H1 (cell line): ENCODE measurements at regions not wholly inside any gene's neighbourhood (a gene's known extent, or its start where the extent isn't known, plus 50 kb on each side); places are given as distances from the start of the nearest gene placed in this dataset.

ENCODE experiments used
- CTCF ChIA-PET: fragments of 300-600 bp; sonication (Branson Sonifier 250); formaldehyde crosslinking; loops from one replicate; lab custom pipeline; 2021; ENCODE audit not compliant: partially characterized antibody; lab: Charles Lee
- POLR2A ChIA-PET: fragments of 300-600 bp; sonication (Branson Sonifier 250); formaldehyde crosslinking; loops from one replicate; lab custom pipeline; 2021; ENCODE audit warnings: inconsistent platforms; ENCODE audit not compliant: partially characterized antibody; lab: Charles Lee
- DNase-seq, 2 experiments: peaks; one replicate each; pipeline versions ENCODE4 v3.0.0 to v3.0.0-alpha.2; 2010 to 2022; ENCODE audit warnings: low spot score in 2 of 2, low read depth in 1 of 2, mixed read lengths in 1 of 2
- FAIRE-seq: peaks from 2 replicates; lab custom pipeline; 2011; peaks lifted over from hg19 to GRCh38; lab: Jason Lieb, UNC
- H2AFZ ChIP-seq: 2 replicates; pipeline ENCODE4 v1.8.1; 2012; ENCODE audit warnings: low read length, inconsistent platforms
- H2AK5ac ChIP-seq: 2 replicates; pipeline ENCODE4 v1.6.1; 2013; ENCODE audit warnings: low read depth, low read length
- H2BK120ac ChIP-seq: replicated peaks from 2 replicates; pipeline ENCODE3; 2013; ENCODE audit warnings: low read depth, low read length, inconsistent platforms
- H2BK12ac ChIP-seq: 2 replicates; pipeline ENCODE4 v1.6.1; 2013; ENCODE audit warnings: low read depth, low read length
- H2BK15ac ChIP-seq: 2 replicates; pipeline ENCODE4 v1.6.1; 2013; ENCODE audit warnings: low read length
- H2BK20ac ChIP-seq: 2 replicates; pipeline ENCODE4 v1.6.1; 2013; ENCODE audit warnings: low read length
- H2BK5ac ChIP-seq: 2 replicates; pipeline ENCODE4 v1.6.1; 2013; ENCODE audit warnings: low read depth, low read length
- H3K14ac ChIP-seq: 2 replicates; pipeline ENCODE4 v1.6.1; 2013; ENCODE audit warnings: inconsistent platforms; ENCODE audit not compliant: insufficient read length
- H3K18ac ChIP-seq: 2 replicates; pipeline ENCODE4 v1.6.1; 2013; ENCODE audit warnings: low read length; ENCODE audit errors: extremely low read depth
- H3K23ac ChIP-seq: 2 replicates; pipeline ENCODE4 v1.6.1; 2013; ENCODE audit warnings: inconsistent platforms; ENCODE audit not compliant: insufficient read length
- H3K23me2 ChIP-seq: 2 replicates; pipeline ENCODE4 v1.6.1; 2013; ENCODE audit warnings: low read depth, low read length
- H3K27ac ChIP-seq: 2 replicates; pipeline ENCODE4 v1.6.1; 2011; ENCODE audit warnings: low read depth, low read length, inconsistent platforms
- H3K27me3 ChIP-seq, 4 experiments: replicated peaks in 1 of 4; 1 replicate in 1 of 4; 2 replicates in 3 of 4; pipeline versions ENCODE4 v1.6.1 to v1.8.1; 2011 to 2013; ENCODE audit warnings: low read length in 3 of 4, mild to moderate bottlenecking in 3 of 4, inconsistent platforms in 2 of 4, mixed read lengths in 2 of 4, moderate library complexity in 1 of 4; ENCODE audit not compliant: control insufficient read depth in 3 of 4, insufficient read depth in 3 of 4; ENCODE audit errors: extremely low read depth in 1 of 4
- H3K36me3 ChIP-seq, 4 experiments: 2 replicates each; pipeline versions ENCODE4 v1.6.1 to v1.8.1; 2011 to 2013; ENCODE audit warnings: mild to moderate bottlenecking in 4 of 4, low read length in 3 of 4, moderate library complexity in 2 of 4, control low read depth in 1 of 4, inconsistent platforms in 1 of 4; ENCODE audit not compliant: insufficient read depth in 4 of 4, control insufficient read depth in 2 of 4
- H3K4ac ChIP-seq: replicated peaks from 2 replicates; pipeline ENCODE3; 2013; ENCODE audit warnings: low read length, low read depth, mixed read lengths, inconsistent platforms; ENCODE audit not compliant: insufficient read length
- H3K4me1 ChIP-seq, 4 experiments: replicated peaks in 1 of 4; 1 replicate in 1 of 4; 2 replicates in 3 of 4; pipeline versions ENCODE4 v1.6.1 to v1.8.1; 2011 to 2013; ENCODE audit warnings: low read length in 3 of 4, inconsistent platforms in 2 of 4, mixed read lengths in 1 of 4; ENCODE audit not compliant: insufficient read depth in 4 of 4, control insufficient read depth in 3 of 4
- H3K4me2 ChIP-seq, 2 experiments: 2 replicates each; pipeline versions ENCODE4 v1.6.1 to v1.8.1; 2011 to 2013; ENCODE audit warnings: low read depth in 2 of 2, low read length in 2 of 2, control low read depth in 1 of 2, inconsistent platforms in 1 of 2, mild to moderate bottlenecking in 1 of 2; ENCODE audit not compliant: insufficient read depth in 1 of 2
- H3K4me3 ChIP-seq, 4 experiments: fragments of 200-600, 300-600 bp in 1 of 4; sonication (generic), shearing (Covaris generic), sonication (Bioruptor Twin) in 1 of 4; 2 replicates each; pipeline versions ENCODE4 v1.5.1 to v1.8.1; 2011 to 2016; ENCODE audit warnings: low read length in 4 of 4, low read depth in 3 of 4, control low read depth in 2 of 4, inconsistent platforms in 2 of 4, mild to moderate bottlenecking in 2 of 4, mixed read lengths in 1 of 4, moderate library complexity in 1 of 4; ENCODE audit not compliant: insufficient read depth in 2 of 4; ENCODE audit errors: extremely low read depth in 1 of 4
- H3K56ac ChIP-seq: replicated peaks from 2 replicates; pipeline ENCODE3; 2013; ENCODE audit warnings: low read depth, mild to moderate bottlenecking, mixed read lengths, low read length, inconsistent platforms; ENCODE audit not compliant: insufficient read length
- H3K79me1 ChIP-seq: 2 replicates; pipeline ENCODE4 v1.6.1; 2013; ENCODE audit warnings: low read depth, low read length, control low read depth
- H3K79me2 ChIP-seq, 2 experiments: 2 replicates each; pipeline versions ENCODE4 v1.6.1 to v1.8.1; 2012 to 2013; ENCODE audit warnings: low read length in 2 of 2, mild to moderate bottlenecking in 2 of 2, inconsistent platforms in 1 of 2; ENCODE audit not compliant: insufficient read depth in 2 of 2, control insufficient read depth in 1 of 2
- H3K9ac ChIP-seq, 4 experiments: replicated peaks in 1 of 4; 1 replicate in 1 of 4; 2 replicates in 3 of 4; pipeline versions ENCODE4 v1.6.1 to v1.8.1; 2011 to 2013; ENCODE audit warnings: low read depth in 3 of 4, low read length in 3 of 4, control low read depth in 2 of 4, mild to moderate bottlenecking in 2 of 4, moderate library complexity in 2 of 4, inconsistent platforms in 1 of 4; ENCODE audit errors: extremely low read depth in 1 of 4
- H3K9me3 ChIP-seq, 2 experiments: 2 replicates each; pipeline versions ENCODE4 v1.6.1 to v1.8.1; 2012 to 2013; ENCODE audit warnings: mild to moderate bottlenecking in 2 of 2, moderate library complexity in 2 of 2, control low read depth in 1 of 2, inconsistent platforms in 1 of 2, low read depth in 1 of 2, low read length in 1 of 2, mixed read lengths in 1 of 2; ENCODE audit not compliant: insufficient read depth in 2 of 2
- H4K20me1 ChIP-seq, 2 experiments: replicated peaks in 1 of 2; 2 replicates each; pipeline versions ENCODE3 to v1.8.1; 2011 to 2013; ENCODE audit warnings: inconsistent platforms in 2 of 2, low read length in 2 of 2, mild to moderate bottlenecking in 1 of 2; ENCODE audit not compliant: insufficient read depth in 2 of 2, control insufficient read depth in 1 of 2
- H4K5ac ChIP-seq: 2 replicates; pipeline ENCODE4 v1.6.1; 2013; ENCODE audit warnings: low read length, low read depth, mixed read lengths, inconsistent platforms; ENCODE audit not compliant: insufficient read length
- H4K8ac ChIP-seq: 2 replicates; pipeline ENCODE4 v1.8.0; 2013; ENCODE audit warnings: mild to moderate bottlenecking, moderate library complexity, low read length, inconsistent platforms; ENCODE audit not compliant: insufficient read depth; ENCODE audit errors: extremely low read depth
- H4K91ac ChIP-seq: replicated peaks from 2 replicates; pipeline ENCODE3; 2013; ENCODE audit warnings: low read length, mixed read lengths, inconsistent platforms; ENCODE audit not compliant: insufficient read length
- CTBP2 ChIP-seq: IDR thresholded peaks from 2 replicates; pipeline ENCODE4 v1.7.0; 2011; ENCODE audit warnings: borderline replicate concordance, mild to moderate bottlenecking, moderate library complexity, mixed read lengths, low read length; ENCODE audit not compliant: insufficient read depth, insufficient read length
- EGR1 ChIP-seq: IDR thresholded peaks from 2 replicates; pipeline ENCODE4 v1.6.1; 2011; ENCODE audit warnings: low read depth, low read length, borderline replicate concordance
- EP300 ChIP-seq, 2 experiments: IDR thresholded peaks; 1 replicate in 1 of 2; 2 replicates in 1 of 2; pipeline ENCODE4 v1.6.1; 2011 to 2012; ENCODE audit warnings: low read depth in 2 of 2, low read length in 2 of 2, mild to moderate bottlenecking in 2 of 2, borderline replicate concordance in 1 of 2, inconsistent platforms in 1 of 2, moderate library complexity in 1 of 2
- JUN ChIP-seq: IDR thresholded peaks from 2 replicates; pipeline ENCODE4 v1.6.1; 2011; ENCODE audit warnings: low read depth, mild to moderate bottlenecking, improper control_type of control experiment, low read length
- MAFK ChIP-seq: IDR thresholded peaks from 2 replicates; pipeline ENCODE4 v1.6.1; 2012; ENCODE audit warnings: low read depth, mild to moderate bottlenecking, improper control_type of control experiment, low read length
- POLR2A ChIP-seq, 2 experiments: IDR thresholded peaks; 1 replicate in 1 of 2; 2 replicates in 1 of 2; pipeline ENCODE4 v1.6.1; 2011; ENCODE audit warnings: low read depth in 2 of 2, low read length in 2 of 2, mild to moderate bottlenecking in 2 of 2; ENCODE audit errors: control extremely low read depth in 1 of 2
- POU5F1 ChIP-seq: IDR thresholded peaks from 2 replicates; pipeline ENCODE4 v1.6.1; 2011; ENCODE audit warnings: low read depth, mild to moderate bottlenecking, low read length, moderate library complexity
- RAD21 ChIP-seq, 2 experiments: IDR thresholded peaks in 1 of 2; conservative IDR thresholded peaks in 1 of 2; 2 replicates each; pipeline ENCODE4 v1.6.1; 2011; ENCODE audit warnings: low read depth in 2 of 2, low read length in 2 of 2, improper control_type of control experiment in 1 of 2, inconsistent platforms in 1 of 2, mild to moderate bottlenecking in 1 of 2, moderate library complexity in 1 of 2
- SAP30 ChIP-seq: fragments of 300-600 bp; sonication (generic); IDR thresholded peaks from 2 replicates; pipeline ENCODE4 v1.7.1; 2012; ENCODE audit warnings: low read length, moderate library complexity, mild to moderate bottlenecking, inconsistent platforms; ENCODE audit not compliant: insufficient read depth, insufficient replicate concordance
- TBP ChIP-seq: IDR thresholded peaks from 2 replicates; pipeline ENCODE4 v1.6.1; 2011; ENCODE audit warnings: low read depth, low read length, improper control_type of control experiment
- TEAD4 ChIP-seq: IDR thresholded peaks from 2 replicates; pipeline ENCODE4 v1.6.1; 2012; ENCODE audit warnings: low read depth, low read length, inconsistent platforms, mixed read lengths
- WGBS, 2 experiments: shearing (Covaris generic) in 1 of 2; methylation state at CpG; one replicate each; pipeline versions ENCODE4 v1.1.6 to v1.1.7; 2013 to 2015; ENCODE audit warnings: low lambda C conversion rate in 2 of 2, mixed read lengths in 2 of 2, inconsistent platforms in 1 of 2, low coverage in 1 of 2, missing lambda C conversion rate in 1 of 2; ENCODE audit not compliant: insufficient replicate concordance in 2 of 2, insufficient coverage in 1 of 2, insufficient read length in 1 of 2; ENCODE audit errors: extremely low coverage in 1 of 2, missing lambda C conversion rate in 1 of 2; 5-methylcytosine and 5-hydroxymethylcytosine counted together

DNA sequence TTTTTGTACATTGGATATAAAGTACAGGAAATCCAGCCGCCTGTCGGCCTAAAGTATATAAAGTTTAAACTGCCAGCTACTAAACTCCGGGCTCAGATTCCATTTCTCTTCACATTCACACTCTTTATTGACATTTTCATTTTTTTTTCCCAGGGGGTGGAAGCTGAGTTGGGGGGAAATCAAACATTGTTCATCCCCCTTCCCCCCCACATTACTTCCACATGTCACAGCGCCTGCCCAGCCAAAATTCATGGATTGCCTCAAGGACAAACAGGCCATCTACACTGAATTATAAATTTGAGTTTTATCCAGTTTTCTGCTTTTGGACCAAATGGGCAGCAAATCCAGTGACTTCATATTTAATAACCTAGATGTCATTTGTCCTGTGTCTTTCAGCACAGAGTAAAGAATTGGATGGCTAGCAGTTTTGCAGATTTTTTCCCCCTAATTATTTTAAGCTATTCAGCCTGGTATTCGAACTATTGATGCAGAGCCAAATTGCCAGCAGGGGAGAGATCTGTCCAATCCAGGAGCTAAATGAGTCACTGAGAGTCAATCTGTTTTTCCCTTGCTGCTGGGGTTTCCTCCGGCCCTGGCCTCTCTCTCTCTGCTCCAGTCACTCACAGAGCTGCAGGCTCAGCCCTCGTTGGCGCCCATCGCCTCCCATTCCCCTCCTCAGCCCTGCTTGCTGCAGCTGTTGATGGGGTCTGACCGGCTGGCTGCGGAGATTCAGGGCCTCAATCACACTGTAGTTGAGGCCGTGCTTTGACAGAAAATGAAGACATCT is 98.0 kb downstream of the LMO4 start:
- no peak overlapping the region for H4K8ac ChIP-seq
- no peak overlapping the region for H4K91ac ChIP-seq
- WGBS, 2 experiments, result 73% methylated on average over 12 of the region's 12 CpGs; no CpG with 5 or more reads in 1 of the 2 experiments
- H3K36me3 ChIP-seq, result no peaks in the 10 kb centered on the region
- ChIA-PET CTCF (interaction anchor here (1.2 to 1.5 kb wide), 3 partner anchors 11 to 51 kb away, joined by 3 to 4 read pairs (median 4); no protein-coding TSS in a partner anchor), POLR2A (interaction anchor here (1.1 kb wide), 1 partner anchor 95 kb away, joined by 3 read pairs; no protein-coding TSS in a partner anchor)
- H2AK5ac ChIP-seq, result no peak overlapping the region
- H3K14ac ChIP-seq, result no peak overlapping the region
- DNase-seq, result peak; percentile 10 to 53
- no peaks in the 10 kb centered on the region for H3K79me1 ChIP-seq
- H3K4ac ChIP-seq, result no peak overlapping the region
- H3K4me3 ChIP-seq, result no peak overlapping the region
- no peak for FAIRE-seq
- H2BK12ac ChIP-seq, result peak overlapping the region; percentile 92; the same call in 1 of the 2 replicates
- H3K18ac ChIP-seq, result peak overlapping the region; percentile 78
- H3K4me1 ChIP-seq, result peaks cover 0 to 12% (median 4%) of the 10 kb centered on the region in 4 experiments; a peak in 4 of 7 replicates
- H2BK15ac ChIP-seq, result no peak overlapping the region
- no peaks in the 10 kb centered on the region for H3K27me3 ChIP-seq
- peak overlapping the region; percentile 27; the same call in 1 of the 2 replicates for H2BK5ac ChIP-seq
- no peaks in the 10 kb centered on the region for H4K20me1 ChIP-seq
- H3K23ac ChIP-seq, result no peak overlapping the region
- no peaks in the 10 kb centered on the region for H3K23me2 ChIP-seq
- peak overlapping the region; percentile 92; the same call in 1 of the 2 replicates for H2AFZ ChIP-seq
- H3K56ac ChIP-seq, result no peak overlapping the region
- no peak overlapping the region for H3K27ac ChIP-seq
- no peak overlapping the region for H3K9ac ChIP-seq
- no peak overlapping the region for H2BK120ac ChIP-seq
- H4K5ac ChIP-seq, result no peak overlapping the region
- no peak overlapping the region for H3K4me2 ChIP-seq
- no peak overlapping the region for H2BK20ac ChIP-seq
- peaks cover 0 to 3% of the 10 kb centered on the region in 2 experiments; a peak in 1 of 4 replicates for H3K9me3 ChIP-seq
- no peaks in the 10 kb centered on the region for H3K79me2 ChIP-seq
- TF ChIP-seq RAD21 (IDR thresholded peaks at IDR 0.05 in 1 of 2, conservative IDR thresholded peaks at IDR 0.05 in 1 of 2; ENCODE audit: low read depth in 2 of 2, low read length in 2 of 2) (no peak), EP300 (IDR thresholded peaks at IDR 0.05; ENCODE audit: borderline replicate concordance in 1 of 2, low read depth in 2 of 2, low read length in 2 of 2) (no peak), SAP30 (no peak), TBP (no peak), TEAD4 (no peak), EGR1 (no peak), MAFK (no peak), CTBP2 (no peak), POU5F1 (no peak), JUN (no peak), POLR2A (IDR thresholded peaks at IDR 0.05; ENCODE audit: control extremely low read depth in 1 of 2, low read depth in 2 of 2, low read length in 2 of 2) (no peak)
